ENCODE measurements at regions not wholly inside any gene's neighbourhood (a gene's known extent, or its start where the extent isn't known, plus 50 kb on each side); places are given as distances from the start of the nearest gene placed in this dataset.

DNA sequence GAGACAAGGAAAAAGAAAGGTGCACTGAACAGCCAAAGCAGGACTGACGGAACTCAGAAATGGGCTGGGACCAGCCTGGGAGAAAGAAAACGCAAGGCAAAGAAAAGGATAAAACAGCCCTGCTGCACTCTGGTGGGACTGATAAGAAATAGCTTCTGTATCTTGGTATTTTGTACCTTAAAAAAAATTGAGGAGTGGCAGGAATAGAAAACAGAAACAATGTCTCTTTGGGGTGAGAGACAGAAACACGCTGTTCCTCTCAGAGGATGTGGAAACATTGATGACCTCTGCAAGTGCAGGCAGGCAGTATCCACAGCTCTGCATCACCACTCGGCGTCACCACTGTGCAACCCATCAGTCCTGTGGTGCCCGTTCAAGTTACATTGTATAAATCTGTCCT lies 152.5 kb upstream of the SPRY1 start:
- no peak for TF ChIP-seq POLR2A (IDR thresholded peaks at IDR 0.05)
- TF ChIP-seq, protein P1, sequence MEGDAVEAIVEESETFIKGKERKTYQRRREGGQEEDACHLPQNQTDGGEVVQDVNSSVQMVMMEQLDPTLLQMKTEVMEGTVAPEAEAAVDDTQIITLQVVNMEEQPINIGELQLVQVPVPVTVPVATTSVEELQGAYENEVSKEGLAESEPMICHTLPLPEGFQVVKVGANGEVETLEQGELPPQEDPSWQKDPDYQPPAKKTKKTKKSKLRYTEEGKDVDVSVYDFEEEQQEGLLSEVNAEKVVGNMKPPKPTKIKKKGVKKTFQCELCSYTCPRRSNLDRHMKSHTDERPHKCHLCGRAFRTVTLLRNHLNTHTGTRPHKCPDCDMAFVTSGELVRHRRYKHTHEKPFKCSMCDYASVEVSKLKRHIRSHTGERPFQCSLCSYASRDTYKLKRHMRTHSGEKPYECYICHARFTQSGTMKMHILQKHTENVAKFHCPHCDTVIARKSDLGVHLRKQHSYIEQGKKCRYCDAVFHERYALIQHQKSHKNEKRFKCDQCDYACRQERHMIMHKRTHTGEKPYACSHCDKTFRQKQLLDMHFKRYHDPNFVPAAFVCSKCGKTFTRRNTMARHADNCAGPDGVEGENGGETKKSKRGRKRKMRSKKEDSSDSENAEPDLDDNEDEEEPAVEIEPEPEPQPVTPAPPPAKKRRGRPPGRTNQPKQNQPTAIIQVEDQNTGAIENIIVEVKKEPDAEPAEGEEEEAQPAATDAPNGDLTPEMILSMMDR (IDR thresholded peaks at IDR 0.05) = no peak
